PC-3 (cell line): ENCODE measurements at regions not wholly inside any gene's neighbourhood (a gene's known extent, or its start where the extent isn't known, plus 50 kb on each side); places are given as distances from the start of the nearest gene placed in this dataset.

ENCODE experiments used
- EZH2 ChIP-seq: fragments of 300-600 bp; sonication (generic); IDR thresholded peaks from one replicate; pipeline ENCODE4 v1.6.1; 2017; ENCODE audit warnings: antibody characterized with exemption, mild to moderate bottlenecking, low read length; ENCODE audit not compliant: unreplicated experiment
- TF ChIP-seq, protein P1 (sequence below): fragments of 300-600 bp; sonication (generic); conservative IDR thresholded peaks from 2 replicates; pipeline ENCODE4 v1.5.1; 2017; ENCODE audit warnings: antibody characterized with exemption, low read depth, mild to moderate bottlenecking, low read length

DNA sequence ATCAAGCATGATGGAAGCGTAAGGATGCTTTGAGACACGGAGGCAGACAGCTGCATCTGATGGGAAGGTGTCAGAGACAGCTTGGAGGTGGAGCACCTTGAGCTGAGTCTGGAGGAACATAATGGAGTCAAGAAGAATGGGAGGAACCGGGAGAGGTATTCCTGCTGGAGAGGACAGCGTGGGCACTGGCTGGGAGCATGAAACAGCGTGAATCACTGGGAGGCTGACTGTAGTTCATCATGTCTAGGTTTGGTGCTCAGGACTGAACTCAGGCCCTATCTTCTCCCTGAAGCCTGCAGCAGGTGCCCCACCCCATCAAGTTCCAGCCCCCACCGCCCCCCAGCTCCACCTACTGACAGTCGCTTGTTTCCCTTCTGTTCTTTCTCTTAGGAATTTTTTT, 98.6 kb downstream of the TMEM17 start:
- no peak for TF ChIP-seq EZH2
- TF ChIP-seq, protein P1, sequence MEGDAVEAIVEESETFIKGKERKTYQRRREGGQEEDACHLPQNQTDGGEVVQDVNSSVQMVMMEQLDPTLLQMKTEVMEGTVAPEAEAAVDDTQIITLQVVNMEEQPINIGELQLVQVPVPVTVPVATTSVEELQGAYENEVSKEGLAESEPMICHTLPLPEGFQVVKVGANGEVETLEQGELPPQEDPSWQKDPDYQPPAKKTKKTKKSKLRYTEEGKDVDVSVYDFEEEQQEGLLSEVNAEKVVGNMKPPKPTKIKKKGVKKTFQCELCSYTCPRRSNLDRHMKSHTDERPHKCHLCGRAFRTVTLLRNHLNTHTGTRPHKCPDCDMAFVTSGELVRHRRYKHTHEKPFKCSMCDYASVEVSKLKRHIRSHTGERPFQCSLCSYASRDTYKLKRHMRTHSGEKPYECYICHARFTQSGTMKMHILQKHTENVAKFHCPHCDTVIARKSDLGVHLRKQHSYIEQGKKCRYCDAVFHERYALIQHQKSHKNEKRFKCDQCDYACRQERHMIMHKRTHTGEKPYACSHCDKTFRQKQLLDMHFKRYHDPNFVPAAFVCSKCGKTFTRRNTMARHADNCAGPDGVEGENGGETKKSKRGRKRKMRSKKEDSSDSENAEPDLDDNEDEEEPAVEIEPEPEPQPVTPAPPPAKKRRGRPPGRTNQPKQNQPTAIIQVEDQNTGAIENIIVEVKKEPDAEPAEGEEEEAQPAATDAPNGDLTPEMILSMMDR = no peak
